Lung (tissue), 11 donors: ENCODE measurements at regions not wholly inside any gene's neighbourhood (a gene's known extent, or its start where the extent isn't known, plus 50 kb on each side); places are given as distances from the start of the nearest gene placed in this dataset.

ENCODE experiments used
- ATAC-seq: fragments of 200-7000 bp; cut with Tn5 transposase; one replicate; pipeline ENCODE4 v1.9.1; 2020; ENCODE audit warnings: moderate number of reproducible peaks; ENCODE audit not compliant: insufficient read depth, low FRiP score
- DNase-seq, 3 donors: peaks; one replicate each; pipeline ENCODE4 v3.0.0-alpha.2; 2013 to 2017
- H3K27ac ChIP-seq, 2 donors: one replicate each; pipeline ENCODE4 v1.5.1; 2013; ENCODE audit warnings: mild to moderate bottlenecking in 2 of 2, moderate library complexity in 2 of 2, control low read depth in 1 of 2, inconsistent platforms in 1 of 2, low read depth in 1 of 2, low read length in 1 of 2
- H3K27me3 ChIP-seq, 3 donors: one replicate each; pipeline ENCODE4 v1.5.1; 2013; ENCODE audit warnings: low read length in 2 of 3; ENCODE audit not compliant: control insufficient read depth in 3 of 3, insufficient read depth in 3 of 3
- H3K36me3 ChIP-seq, 4 donors: one replicate each; pipeline ENCODE4 v1.5.1; 2013; ENCODE audit warnings: low read length in 4 of 4, mild to moderate bottlenecking in 1 of 4, moderate library complexity in 1 of 4; ENCODE audit not compliant: control insufficient read depth in 4 of 4, insufficient read depth in 4 of 4
- H3K4me1 ChIP-seq, 5 donors: one replicate each; pipeline ENCODE4 v1.5.1; 2013; ENCODE audit warnings: low read length in 5 of 5, mild to moderate bottlenecking in 2 of 5, moderate library complexity in 1 of 5; ENCODE audit not compliant: control insufficient read depth in 5 of 5, insufficient read depth in 5 of 5
- H3K4me3 ChIP-seq: one replicate; pipeline ENCODE4 v1.5.1; 2013; ENCODE audit warnings: mild to moderate bottlenecking, control low read depth, moderate library complexity
- H3K9ac ChIP-seq, 2 donors: one replicate each; pipeline ENCODE4 v1.5.1; 2013; ENCODE audit warnings: low read length in 2 of 2, control low read depth in 1 of 2; ENCODE audit not compliant: insufficient read depth in 1 of 2
- H3K9me3 ChIP-seq, 4 donors: one replicate each; pipeline ENCODE4 v1.5.1; 2013; ENCODE audit warnings: low read length in 3 of 4, mild to moderate bottlenecking in 1 of 4, moderate library complexity in 1 of 4; ENCODE audit not compliant: control insufficient read depth in 4 of 4, insufficient read depth in 3 of 4
- CTCF ChIP-seq: IDR thresholded peaks from 2 replicates; pipeline ENCODE4 v1.5.1; 2012; ENCODE audit warnings: mild to moderate bottlenecking; ENCODE audit errors: control extremely low read depth, extremely low read depth
- WGBS, 2 donors: extraction: QIAGEN DNeasy Blood & Tissue Kit; methylation state at CpG; one replicate each; pipeline ENCODE4 v1.1.7; 2013; 5-methylcytosine and 5-hydroxymethylcytosine counted together
- donor health status: control.
- donor health status: control.
- donor health status: Bipolar disorder and iron deficiency.
- donor health status: healthy.
- donor health status: DM: yes; HTN: yes; CAD: no.

GRCh38 chr9:88326936-88327335 is 61.3 kb upstream of the SPIN1 start:
- no peak overlapping the region for H3K27ac ChIP-seq
- H3K9ac ChIP-seq = no peak overlapping the region
- H3K9me3 ChIP-seq = peaks cover 0 to 3% (median 0%) of the 10 kb centered on the region in 4 donors
- no peaks in the 10 kb centered on the region for H3K27me3 ChIP-seq
- 95 to 98% methylated on average over 2 of the region's 2 CpGs for WGBS, 2 donors
- no peaks in the 10 kb centered on the region for H3K36me3 ChIP-seq
- H3K4me3 ChIP-seq = no peak overlapping the region
- DNase-seq = no peak
- no peak for TF ChIP-seq CTCF
- no peaks in the 10 kb centered on the region for H3K4me1 ChIP-seq
- ATAC-seq = no peak

GRCh38 chr9:88326015-88326414 is 62.2 kb upstream of the SPIN1 start:
- H3K36me3 ChIP-seq = no peaks in the 10 kb centered on the region
- no peak for TF ChIP-seq CTCF
- H3K27me3 ChIP-seq = no peaks in the 10 kb centered on the region
- ATAC-seq (no peak), DNase-seq (no peak)
- H3K27ac ChIP-seq = no peak overlapping the region
- 96 to 98% methylated on average over 9 of the region's 9 CpGs for WGBS, 2 donors
- H3K9me3 ChIP-seq = peaks cover 0 to 3% (median 0%) of the 10 kb centered on the region in 4 donors
- H3K4me3 ChIP-seq = no peak overlapping the region
- H3K4me1 ChIP-seq = no peaks in the 10 kb centered on the region
- H3K9ac ChIP-seq = no peak overlapping the region

DNA sequence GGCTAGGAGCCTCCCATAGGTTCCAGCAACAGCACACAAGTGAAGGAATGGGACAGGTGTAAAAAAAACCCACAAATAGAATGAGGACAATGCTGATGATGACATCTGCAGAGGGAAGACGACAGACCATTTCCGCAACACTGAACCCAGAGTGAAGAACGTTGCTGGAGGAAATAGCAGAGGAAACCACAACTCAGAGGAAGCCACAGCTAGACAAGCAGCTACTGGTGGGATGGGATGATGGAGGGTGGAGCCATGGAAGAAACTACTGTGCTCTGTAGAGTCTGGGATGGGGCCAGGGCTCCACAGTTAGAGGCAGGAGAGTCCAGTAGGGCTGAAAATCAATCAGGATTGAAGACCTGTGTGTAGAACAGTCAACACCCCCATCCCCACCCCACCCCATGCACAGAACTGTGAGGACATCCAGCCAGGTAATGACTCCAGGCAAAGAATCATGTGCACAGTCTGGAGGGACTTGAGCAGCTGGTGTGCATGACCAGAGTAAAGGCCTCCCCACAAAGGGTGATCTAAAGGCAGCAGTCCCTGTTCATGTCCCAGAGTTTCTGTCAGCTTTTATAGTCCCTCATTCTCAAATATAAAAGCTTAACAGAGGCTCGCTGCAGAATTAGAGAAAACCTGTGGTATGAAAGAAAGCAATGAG is 65.2 kb upstream of the SPIN1 start:
- TF ChIP-seq CTCF = no peak
- peaks cover 0 to 8% (median 2%) of the 10 kb centered on the region in 5 donors for H3K4me1 ChIP-seq
- WGBS, 2 donors = 34 to 55% methylated on average over 4 of the region's 4 CpGs
- no peak overlapping the region for H3K9ac ChIP-seq
- H3K27me3 ChIP-seq = no peaks in the 10 kb centered on the region
- ATAC-seq (no peak), DNase-seq (peak in 1 of 3 donors; percentile 28)
- H3K9me3 ChIP-seq = peaks cover 0 to 5% (median 0%) of the 10 kb centered on the region in 4 donors
- no peak overlapping the region for H3K4me3 ChIP-seq
- no peaks in the 10 kb centered on the region for H3K36me3 ChIP-seq
- H3K27ac ChIP-seq = no peak overlapping the region

DNA sequence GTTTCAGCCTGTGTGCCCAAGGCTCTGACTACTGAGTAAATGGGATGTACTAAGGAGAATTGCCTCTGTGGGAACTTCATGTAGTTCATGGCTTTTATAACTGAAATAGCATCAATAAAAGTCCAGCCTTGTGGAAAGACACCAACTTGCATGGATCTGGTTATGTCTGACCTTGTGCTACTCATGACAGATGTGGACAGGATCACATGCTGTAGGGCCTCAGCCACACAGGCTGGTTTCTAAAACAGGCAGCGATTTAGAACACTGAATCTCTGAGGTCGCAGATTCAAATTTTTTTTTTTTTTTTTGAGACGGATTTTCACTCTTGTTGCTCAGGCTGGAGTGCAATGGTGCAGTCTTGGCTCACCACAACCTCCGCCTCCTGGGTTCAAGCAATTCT is 66.5 kb upstream of the SPIN1 start:
- H3K4me1 ChIP-seq = peaks cover 0 to 8% (median 2%) of the 10 kb centered on the region in 5 donors
- TF ChIP-seq CTCF = no peak
- H3K27me3 ChIP-seq = no peaks in the 10 kb centered on the region
- peaks cover 0 to 5% (median 0%) of the 10 kb centered on the region in 4 donors for H3K9me3 ChIP-seq
- no peaks in the 10 kb centered on the region for H3K36me3 ChIP-seq
- WGBS, 2 donors = 81 to 90% methylated on average over 4 of the region's 4 CpGs
- no peak overlapping the region for H3K27ac ChIP-seq
- H3K9ac ChIP-seq = no peak overlapping the region
- no peak for ATAC-seq
- no peak for DNase-seq
- H3K4me3 ChIP-seq = no peak overlapping the region
